NOMO-1 treated with dmso at 0.1 percent for 144 hours (cell line): ENCODE measurements at regions not wholly inside any gene's neighbourhood (a gene's known extent, or its start where the extent isn't known, plus 50 kb on each side); places are given as distances from the start of the nearest gene placed in this dataset.
"Not testable (repeated sequence)": the region's sequence is repeated elsewhere in the genome, so short reads cannot be mapped to it uniquely, and the experiment has no call there.

ENCODE experiments used
- DNase-seq: peaks from one replicate; lab custom pipeline; 2025; ENCODE audit not compliant: unreplicated experiment; lab: John Stamatoyannopoulos, UW

- no peak for DNase-seq
These were observed 175.2 kb upstream of the ARID1B start for GRCh38 chr6:156602066-156602385.

- DNase-seq = no peak
These were observed 175.8 kb upstream of the ARID1B start for GRCh38 chr6:156601152-156602065.

GRCh38 chr6:156600678-156601077, 176.5 kb upstream of the ARID1B start:
- no peak for DNase-seq

DNA sequence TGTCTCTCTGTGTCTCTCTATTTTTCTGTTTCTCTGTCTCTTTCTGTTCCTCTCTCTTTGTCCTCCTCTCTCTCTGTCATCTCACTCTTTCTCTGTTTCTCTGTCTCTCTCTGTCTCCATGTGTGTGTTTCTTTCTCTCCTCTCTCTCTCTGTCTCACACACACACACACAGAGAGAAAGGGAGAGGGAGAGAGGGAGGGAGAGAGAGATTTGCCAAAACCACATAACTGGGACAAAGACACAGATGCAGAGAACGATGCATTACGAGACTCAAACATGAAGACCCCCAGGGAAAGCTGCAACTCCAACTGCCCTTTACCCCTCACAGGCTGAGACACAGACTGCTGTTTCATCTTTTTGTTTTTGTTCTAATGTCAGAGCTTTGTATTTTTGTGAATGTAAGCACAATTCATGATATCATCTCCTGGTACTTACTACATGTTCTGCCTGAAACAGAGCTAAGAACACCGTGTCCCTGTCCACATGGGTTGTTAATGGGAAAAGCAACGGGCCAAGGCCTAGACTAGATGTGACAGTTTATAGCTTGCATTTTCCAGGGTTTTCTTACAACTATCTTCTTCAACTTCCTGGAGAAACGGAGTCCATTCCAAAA, 177.1 kb upstream of the ARID1B start:
- DNase-seq = no peak

DNA sequence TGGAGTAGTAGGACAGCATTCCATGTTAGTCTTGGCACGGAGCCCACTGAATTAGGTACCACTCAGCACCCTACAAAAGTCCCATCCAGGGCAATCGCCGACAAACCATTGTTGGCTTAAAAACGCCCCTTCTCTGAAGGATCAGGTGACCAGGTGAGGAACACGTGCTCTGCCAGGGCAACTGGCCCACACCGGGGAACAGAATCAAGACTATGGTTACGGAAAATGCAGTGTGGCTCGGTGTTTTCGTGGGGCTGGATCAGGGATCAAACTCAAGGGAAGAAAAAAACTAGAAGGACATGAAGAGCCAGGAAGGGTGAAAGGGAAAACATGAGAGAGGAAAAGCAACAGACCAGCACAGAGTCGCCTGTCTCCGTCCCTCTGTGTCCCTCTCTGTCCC, 177.8 kb upstream of the ARID1B start:
- no peak for DNase-seq

- DNase-seq = no peak
These were observed 178.4 kb upstream of the ARID1B start for GRCh38 chr6:156598855-156599180.

GRCh38 chr6:156598071-156598854, 178.9 kb upstream of the ARID1B start:
- DNase-seq = no peak

- no peak for DNase-seq
These were observed 180.1 kb upstream of the ARID1B start for GRCh38 chr6:156597095-156597494.

DNA sequence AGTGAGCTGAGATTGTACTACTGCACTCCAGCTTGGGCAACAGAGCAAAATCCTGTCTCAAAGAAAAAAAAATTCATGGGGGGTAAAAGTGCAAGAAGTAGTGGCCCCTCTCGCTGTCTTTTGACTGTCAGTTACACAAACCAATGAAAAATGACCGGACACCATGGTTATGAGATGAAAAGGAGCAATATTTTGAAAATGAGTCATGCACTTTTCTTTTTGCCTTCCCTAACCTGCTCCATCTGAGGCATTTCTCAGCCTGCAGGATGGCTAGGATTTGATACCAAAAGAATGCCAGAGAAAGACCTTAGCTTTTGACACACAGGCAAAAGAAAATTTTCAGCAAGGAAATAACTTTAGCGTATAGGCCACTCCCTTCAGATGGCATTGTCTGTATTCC, 181.7 kb upstream of the ARID1B start:
- no peak for DNase-seq

DNA sequence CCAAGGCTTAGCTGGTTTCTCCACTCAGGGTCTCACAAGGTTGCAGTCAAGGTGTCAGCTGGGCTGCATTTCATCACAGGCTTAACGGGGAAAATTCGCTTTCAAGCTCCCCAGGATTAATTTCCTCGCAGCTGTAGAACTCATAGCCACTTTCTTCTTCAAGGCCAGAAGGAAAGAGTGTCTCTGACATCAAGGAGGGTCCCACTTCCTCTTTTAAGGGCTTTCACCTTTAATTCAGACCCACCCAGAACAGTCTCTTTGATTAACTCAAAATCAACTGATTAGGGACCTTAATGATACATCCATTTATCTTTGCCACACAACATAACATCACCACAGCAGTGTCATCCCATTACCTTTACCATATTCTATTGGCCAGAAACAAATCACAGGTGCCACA, 183.3 kb upstream of the ARID1B start:
- no peak for DNase-seq

GRCh38 chr6:156593127-156593526, 184.1 kb upstream of the ARID1B start:
- DNase-seq = no peak

GRCh38 chr6:156590482-156590881, 186.7 kb upstream of the ARID1B start:
- DNase-seq = no peak

GRCh38 chr6:156589281-156589680, 187.9 kb upstream of the ARID1B start:
- no peak for DNase-seq

DNA sequence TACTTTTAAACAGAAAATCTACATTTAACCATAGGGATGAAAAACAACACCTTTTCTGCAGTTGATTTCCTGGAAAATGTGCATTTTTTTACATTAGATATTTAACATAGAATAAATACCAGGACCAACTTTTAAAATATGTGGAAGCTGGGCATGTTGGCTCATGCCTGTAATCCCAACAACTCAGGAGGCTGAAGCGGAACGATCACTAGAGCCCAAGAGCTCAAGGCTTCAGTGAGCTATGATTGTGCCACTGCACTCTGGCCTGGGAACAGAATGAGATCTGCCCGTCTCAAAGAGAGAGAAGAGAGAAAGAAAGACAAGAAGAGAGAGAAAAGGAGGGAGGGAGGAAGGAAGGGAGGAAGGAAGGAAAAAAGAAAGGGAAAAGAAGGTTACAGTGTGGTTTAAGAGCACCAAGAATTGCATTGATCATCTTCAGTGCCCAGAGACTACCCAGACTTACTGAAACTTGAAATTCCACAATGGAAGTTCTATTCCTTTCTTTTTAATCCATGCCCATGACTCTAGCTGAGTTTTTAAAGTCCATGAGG, 189.4 kb upstream of the ARID1B start:
- DNase-seq = no peak

- no peak for DNase-seq
These were observed 190.1 kb upstream of the ARID1B start for GRCh38 chr6:156587071-156587470.

DNA sequence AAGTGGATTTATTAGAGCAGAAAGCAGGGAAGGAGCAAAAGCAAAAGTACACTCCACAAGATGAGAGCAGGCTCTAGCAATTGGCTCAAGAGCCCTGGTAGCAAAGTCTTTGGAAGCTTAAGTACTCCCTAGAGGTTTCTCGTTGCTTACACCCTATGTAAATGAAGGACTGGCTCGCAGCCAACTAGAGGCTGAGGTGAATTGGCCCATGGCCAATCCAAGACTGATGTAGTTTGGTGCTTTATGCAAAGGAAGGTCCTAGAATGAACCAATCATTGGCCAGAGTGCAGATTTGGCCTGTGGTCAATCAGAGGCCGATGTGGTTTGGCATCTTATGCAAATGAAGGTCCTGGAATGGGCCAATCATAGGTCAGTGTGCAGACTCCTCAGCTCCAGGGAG, 191.3 kb upstream of the ARID1B start:
- DNase-seq = no peak

GRCh38 chr6:156584121-156584520, 193.1 kb upstream of the ARID1B start:
- not testable (repeated sequence) for DNase-seq

DNA sequence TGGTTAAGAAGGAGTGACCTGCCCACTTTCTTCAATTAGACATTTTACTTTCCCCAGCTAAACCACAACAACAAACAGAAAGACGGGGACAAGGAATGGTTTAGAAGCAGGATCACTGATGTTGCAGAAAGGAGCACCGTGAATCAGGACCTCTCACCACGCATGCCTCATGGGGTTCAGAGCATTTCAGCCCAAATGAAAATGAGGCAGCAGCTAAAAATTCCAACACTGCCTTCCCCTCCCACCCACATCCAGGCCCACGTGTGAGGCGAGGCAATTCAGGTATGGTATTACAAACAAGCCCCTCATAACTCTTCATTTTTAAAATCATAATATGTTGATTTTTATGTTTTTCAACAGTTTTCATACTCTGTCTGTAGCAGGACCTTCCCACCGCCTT, 194.1 kb upstream of the ARID1B start:
- no peak for DNase-seq

DNA sequence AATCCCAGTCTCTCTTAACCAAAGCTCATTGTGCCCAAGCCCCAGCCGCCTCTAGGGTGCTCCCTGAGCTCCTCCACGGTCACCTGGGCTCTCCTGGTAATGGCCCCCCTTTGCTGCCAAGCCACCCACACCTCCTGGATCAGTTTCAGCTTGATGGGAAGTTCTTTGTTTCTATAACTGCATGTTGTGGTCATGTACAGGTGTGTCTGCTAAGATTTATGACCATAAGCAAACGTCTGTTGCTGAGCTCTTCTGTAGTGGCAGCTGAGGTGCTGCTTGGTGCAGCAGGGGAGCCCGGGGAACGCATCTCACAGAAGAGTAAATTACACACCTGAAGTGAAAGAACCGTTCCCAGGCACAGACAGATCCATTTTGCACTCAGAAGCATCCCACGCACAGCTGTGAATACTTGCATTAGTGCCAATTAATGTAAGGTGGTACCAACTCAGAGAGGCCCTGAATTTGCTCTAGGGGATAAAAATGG, 194.6 kb upstream of the ARID1B start:
- DNase-seq = no peak

DNA sequence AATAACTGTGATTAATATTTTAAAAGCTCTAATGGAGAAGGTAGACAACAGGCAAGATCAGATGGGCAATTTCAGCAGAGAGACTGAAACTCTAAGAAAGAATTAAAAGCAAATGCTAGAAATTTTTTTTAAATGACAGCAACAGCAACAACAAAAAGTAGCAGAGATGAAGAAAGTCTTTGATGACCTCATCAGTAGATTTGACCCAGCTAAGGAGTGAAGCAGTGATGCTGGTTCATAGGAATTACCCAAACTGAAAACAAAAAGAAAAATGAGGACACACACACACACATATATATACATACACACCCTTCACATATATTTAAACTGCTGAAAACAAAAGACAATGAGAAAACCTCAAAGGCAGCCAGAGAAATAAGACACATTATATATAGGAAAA, 197.6 kb upstream of the ARID1B start:
- no peak for DNase-seq

- no peak for DNase-seq
These were observed 199.4 kb upstream of the ARID1B start for GRCh38 chr6:156577749-156578148.

GRCh38 chr6:156575361-156575760, 201.8 kb upstream of the ARID1B start:
- DNase-seq = no peak
